IMR-90 (cell line): ENCODE measurements at regions not wholly inside any gene's neighbourhood (a gene's known extent, or its start where the extent isn't known, plus 50 kb on each side); places are given as distances from the start of the nearest gene placed in this dataset.

Experiments
- ATAC-seq: fragments of 200-7000 bp; cut with Tn5 transposase; 2 replicates; pipeline ENCODE4 v1.9.1; 2020; ENCODE audit warnings: low read depth, mild to moderate bottlenecking, moderate library complexity
- BruUV-seq: library from RNA; stranded (reverse); fragments of 400-500 nt; replicated peaks from 2 replicates; lab custom pipeline; 2021; lab: Mats Ljungman, UMichigan
- CTCF ChIA-PET: fragments of 300-600 bp; formaldehyde crosslinking; extraction: SDS; loops from one replicate; lab custom pipeline; 2021; ENCODE audit warnings: antibody characterized with exemption; lab: Yijun Ruan, JAX
- POLR2A ChIA-PET: fragments of 300-600 bp; sonication (Branson Sonifier 250); formaldehyde crosslinking; loops from one replicate; lab custom pipeline; 2022; ENCODE audit warnings: antibody characterized with exemption; ENCODE audit not compliant: unreplicated experiment; lab: Charles Lee
- DNase-seq: peaks from one replicate; pipeline ENCODE4 v3.0.0; 2013
- H2AFZ ChIP-seq: replicated peaks from 2 replicates; pipeline ENCODE3; 2013; ENCODE audit warnings: low read length, mild to moderate bottlenecking; ENCODE audit not compliant: poor library complexity
- H2AK5ac ChIP-seq: 2 replicates; pipeline ENCODE4 v1.6.1; 2013; ENCODE audit warnings: low read depth, low read length, inconsistent platforms
- H2AK9ac ChIP-seq: replicated peaks from 2 replicates; pipeline ENCODE3; 2013; ENCODE audit warnings: mild to moderate bottlenecking, low read depth, low read length, moderate library complexity; ENCODE audit not compliant: poor library complexity
- H2BK120ac ChIP-seq: 2 replicates; pipeline ENCODE4 v1.6.1; 2013; ENCODE audit warnings: low read depth, low read length, inconsistent platforms
- H2BK15ac ChIP-seq: 3 replicates; pipeline ENCODE4 v1.6.1; 2013; ENCODE audit warnings: low read depth, low read length, inconsistent platforms
- H2BK20ac ChIP-seq: 2 replicates; pipeline ENCODE4 v1.6.1; 2013; ENCODE audit warnings: low read depth, mild to moderate bottlenecking, inconsistent platforms, low read length, moderate library complexity
- H2BK5ac ChIP-seq: 2 replicates; pipeline ENCODE4 v1.6.1; 2013; ENCODE audit warnings: mild to moderate bottlenecking, low read depth, low read length, inconsistent platforms; ENCODE audit not compliant: poor library complexity, severe bottlenecking
- H3K14ac ChIP-seq: replicated peaks from 2 replicates; pipeline ENCODE4 v1.6.1; 2013; ENCODE audit warnings: low read depth, low read length, inconsistent platforms
- H3K18ac ChIP-seq: 2 replicates; pipeline ENCODE4 v1.6.1; 2013; ENCODE audit warnings: low read depth, low read length, control low read depth
- H3K23ac ChIP-seq: 2 replicates; pipeline ENCODE4 v1.6.1; 2013; ENCODE audit warnings: low read depth, low read length, inconsistent platforms
- H3K27ac ChIP-seq: 2 replicates; pipeline ENCODE4 v1.5.1; 2013; ENCODE audit warnings: mild to moderate bottlenecking, control low read depth, low read length; ENCODE audit not compliant: insufficient read depth
- H3K27me3 ChIP-seq: 2 replicates; pipeline ENCODE4 v1.6.1; 2013; ENCODE audit warnings: low read length; ENCODE audit not compliant: control insufficient read depth, insufficient read depth
- H3K36me3 ChIP-seq: 2 replicates; pipeline ENCODE4 v1.6.1; 2013; ENCODE audit warnings: low read length, mixed read lengths; ENCODE audit not compliant: control insufficient read depth, insufficient read depth
- H3K4ac ChIP-seq: 2 replicates; pipeline ENCODE4 v1.6.1; 2013; ENCODE audit warnings: low read depth, low read length, inconsistent platforms
- H3K4me1 ChIP-seq: 2 replicates; pipeline ENCODE4 v1.6.1; 2013; ENCODE audit warnings: low read length, mixed read lengths; ENCODE audit not compliant: control insufficient read depth, insufficient read depth
- H3K4me2 ChIP-seq: 2 replicates; pipeline ENCODE4 v1.6.1; 2013; ENCODE audit warnings: low read depth, mild to moderate bottlenecking, control low read depth, low read length, moderate library complexity
- H3K4me3 ChIP-seq: 2 replicates; pipeline ENCODE4 v1.5.1; 2013; ENCODE audit warnings: low read depth, mild to moderate bottlenecking, control low read depth, low read length, moderate library complexity; ENCODE audit not compliant: insufficient read depth
- H3K56ac ChIP-seq: 2 replicates; pipeline ENCODE4 v1.6.1; 2013; ENCODE audit warnings: low read length, inconsistent platforms; ENCODE audit not compliant: insufficient read depth; ENCODE audit errors: extremely low read depth
- H3K79me1 ChIP-seq, 2 experiments: 2 replicates each; pipeline ENCODE4 v1.6.1; 2013; ENCODE audit warnings: low read length in 2 of 2, inconsistent platforms in 1 of 2, low read depth in 1 of 2
- H3K9ac ChIP-seq: 2 replicates; pipeline ENCODE4 v1.6.1; 2013; ENCODE audit warnings: low read depth, low read length, control low read depth
- H3K9me1 ChIP-seq: 2 replicates; pipeline ENCODE4 v1.6.1; 2013; ENCODE audit warnings: low read length, inconsistent platforms; ENCODE audit not compliant: insufficient read depth
- H3K9me3 ChIP-seq: 2 replicates; pipeline ENCODE4 v1.6.1; 2013; ENCODE audit warnings: low read length; ENCODE audit not compliant: control insufficient read depth, insufficient read depth
- H4K20me1 ChIP-seq: 2 replicates; pipeline ENCODE4 v1.6.1; 2013; ENCODE audit warnings: low read length, inconsistent platforms; ENCODE audit not compliant: insufficient read depth
- H4K5ac ChIP-seq: 2 replicates; pipeline ENCODE4 v1.6.1; 2013; ENCODE audit warnings: mild to moderate bottlenecking, low read depth, low read length, control low read depth
- H4K8ac ChIP-seq, 2 experiments: 2 replicates each; pipeline ENCODE4 v1.6.1; 2013; ENCODE audit warnings: low read depth in 2 of 2, low read length in 2 of 2, control low read depth in 1 of 2, inconsistent platforms in 1 of 2
- H4K91ac ChIP-seq: 2 replicates; pipeline ENCODE4 v1.6.1; 2013; ENCODE audit warnings: low read depth, low read length, inconsistent platforms; ENCODE audit not compliant: insufficient read depth
- BHLHE40 ChIP-seq: fragments of 150-350 bp; IDR thresholded peaks from 2 replicates; pipeline ENCODE4 v1.6.1; 2016; ENCODE audit warnings: mild to moderate bottlenecking, low read depth, low read length
- CEBPB ChIP-seq: IDR thresholded peaks from 2 replicates; pipeline ENCODE4 v1.6.1; 2012; ENCODE audit warnings: low read depth, low read length, improper control_type of control experiment
- CTCF ChIP-seq: conservative IDR thresholded peaks from 2 replicates; pipeline ENCODE4 v1.5.1; 2012; ENCODE audit warnings: mild to moderate bottlenecking, low read depth, low read length, improper control_type of control experiment
- ELK1 ChIP-seq: fragments of 150-350 bp; IDR thresholded peaks from 2 replicates; pipeline ENCODE4 v1.6.1; 2016; ENCODE audit warnings: low read depth, mild to moderate bottlenecking, low read length, moderate library complexity, borderline replicate concordance
- FOS ChIP-seq: fragments of 150-350 bp; IDR thresholded peaks from 2 replicates; pipeline ENCODE4 v1.6.1; 2016; ENCODE audit warnings: low read depth, low read length
- NFE2L2 ChIP-seq: fragments of 150-350 bp; IDR thresholded peaks from 2 replicates; pipeline ENCODE4 v1.6.1; 2016; ENCODE audit warnings: low read depth, mild to moderate bottlenecking, low read length
- POLR2A ChIP-seq: IDR thresholded peaks from 2 replicates; pipeline ENCODE4 v1.6.1; 2012; ENCODE audit warnings: mild to moderate bottlenecking, low read depth, low read length
- RAD21 ChIP-seq: IDR thresholded peaks from 2 replicates; pipeline ENCODE4 v1.6.1; 2012; ENCODE audit warnings: low read length, improper control_type of control experiment
- WGBS, 2 experiments: methylation state at CpG; one replicate each; pipeline versions ENCODE4 v1.1.5 to v1.1.7; 2013; ENCODE audit warnings: missing lambda C conversion rate in 2 of 2; ENCODE audit not compliant: insufficient read length in 1 of 2; ENCODE audit errors: extremely low coverage in 2 of 2; 5-methylcytosine and 5-hydroxymethylcytosine counted together
- dilution Hi-C: fragments of 300-500 bp; cut with HindIII; formaldehyde crosslinking; loops from one replicate; pipeline ENCODE4 v1.14.3; 2018; ENCODE audit warnings: low sequenced_read_pairs; ENCODE audit not compliant: unreplicated experiment
- in situ Hi-C: fragments of 300-500 bp; cut with MboI; formaldehyde crosslinking; loops from 3 replicates; pipeline ENCODE4 v1.14.3; 2019; ENCODE audit warnings: low sequenced_read_pairs, inconsistent platforms, mixed read lengths
- intact Hi-C: fragments of 100-400 bp; cut with micrococcal nuclease; formaldehyde crosslinking; loops from 2 replicates; pipeline ENCODE4 v1.10.0; 2022

GRCh38 chr18:72391427-72391826 lies 152.7 kb downstream of the CBLN2 start:
- intact Hi-C loops: no loop called here
- H2AK9ac ChIP-seq: no peak overlapping the region
- no peak overlapping the region for H3K56ac ChIP-seq
- no peak overlapping the region for H2BK120ac ChIP-seq
- H3K27ac ChIP-seq: no peak overlapping the region
- ATAC-seq: no peak
- H4K20me1 ChIP-seq: no peaks in the 10 kb centered on the region
- H4K91ac ChIP-seq: no peak overlapping the region
- H2AK5ac ChIP-seq: no peak overlapping the region
- H4K8ac ChIP-seq: no peak overlapping the region
- H3K23ac ChIP-seq: no peak overlapping the region
- no peak overlapping the region for H3K14ac ChIP-seq
- no CpG with 5 or more reads among the region's 4 CpGs for whole genome bisulfite sequencing, 2 experiments
- peaks cover 10% of the 10 kb centered on the region for H3K9me3 ChIP-seq
- H2BK20ac ChIP-seq: no peak overlapping the region
- no TSS peak for BruUV-seq
- in situ Hi-C loops: no loop called here
- no peak overlapping the region for H2AFZ ChIP-seq
- ChIA-PET POLR2A (no interaction called here), CTCF (no interaction called here)
- H3K4me1 ChIP-seq: no peaks in the 10 kb centered on the region
- dilution Hi-C loops: no loop called here
- no peak for DNase-seq
- no peak overlapping the region for H3K4ac ChIP-seq
- TF ChIP-seq CTCF: no peak
- TF ChIP-seq NFE2L2: no peak
- no peak for TF ChIP-seq ELK1
- no peak for TF ChIP-seq CEBPB
- no peak for TF ChIP-seq BHLHE40
- TF ChIP-seq FOS: no peak
- TF ChIP-seq POLR2A: no peak
- no peak for TF ChIP-seq RAD21
- H3K9me1 ChIP-seq: no peaks in the 10 kb centered on the region
- no peaks in the 10 kb centered on the region for H3K36me3 ChIP-seq
- no peak overlapping the region for H3K4me2 ChIP-seq
- no peak overlapping the region for H3K18ac ChIP-seq
- H3K4me3 ChIP-seq: no peak overlapping the region
- H4K5ac ChIP-seq: no peak overlapping the region
- H3K9ac ChIP-seq: no peak overlapping the region
- no peaks in the 10 kb centered on the region for H3K27me3 ChIP-seq
- no peak overlapping the region for H2BK15ac ChIP-seq
- no peak overlapping the region for H2BK5ac ChIP-seq
- no peaks in the 10 kb centered on the region for H3K79me1 ChIP-seq
